IMR-90 (cell line): ENCODE measurements at regions not wholly inside any gene's neighbourhood (a gene's known extent, or its start where the extent isn't known, plus 50 kb on each side); places are given as distances from the start of the nearest gene placed in this dataset.
A peak's percentile ranks its signal among the peaks of the same experiment; 100 is the strongest.

ENCODE experiments used
- ATAC-seq: fragments of 200-7000 bp; cut with Tn5 transposase; 2 replicates; pipeline ENCODE4 v1.9.1; 2020; ENCODE audit warnings: low read depth, mild to moderate bottlenecking, moderate library complexity
- BruUV-seq: library from RNA; stranded (reverse); fragments of 400-500 nt; replicated peaks from 2 replicates; lab custom pipeline; 2021; lab: Mats Ljungman, UMichigan
- CTCF ChIA-PET: fragments of 300-600 bp; formaldehyde crosslinking; extraction: SDS; loops from one replicate; lab custom pipeline; 2021; ENCODE audit warnings: antibody characterized with exemption; lab: Yijun Ruan, JAX
- POLR2A ChIA-PET: fragments of 300-600 bp; sonication (Branson Sonifier 250); formaldehyde crosslinking; loops from one replicate; lab custom pipeline; 2022; ENCODE audit warnings: antibody characterized with exemption; ENCODE audit not compliant: unreplicated experiment; lab: Charles Lee
- DNase-seq: peaks from one replicate; pipeline ENCODE4 v3.0.0; 2013
- H2AFZ ChIP-seq: replicated peaks from 2 replicates; pipeline ENCODE3; 2013; ENCODE audit warnings: low read length, mild to moderate bottlenecking; ENCODE audit not compliant: poor library complexity
- H2AK5ac ChIP-seq: 2 replicates; pipeline ENCODE4 v1.6.1; 2013; ENCODE audit warnings: low read depth, low read length, inconsistent platforms
- H2AK9ac ChIP-seq: replicated peaks from 2 replicates; pipeline ENCODE3; 2013; ENCODE audit warnings: mild to moderate bottlenecking, low read depth, low read length, moderate library complexity; ENCODE audit not compliant: poor library complexity
- H2BK120ac ChIP-seq: 2 replicates; pipeline ENCODE4 v1.6.1; 2013; ENCODE audit warnings: low read depth, low read length, inconsistent platforms
- H2BK15ac ChIP-seq: 3 replicates; pipeline ENCODE4 v1.6.1; 2013; ENCODE audit warnings: low read depth, low read length, inconsistent platforms
- H2BK20ac ChIP-seq: 2 replicates; pipeline ENCODE4 v1.6.1; 2013; ENCODE audit warnings: low read depth, mild to moderate bottlenecking, inconsistent platforms, low read length, moderate library complexity
- H2BK5ac ChIP-seq: 2 replicates; pipeline ENCODE4 v1.6.1; 2013; ENCODE audit warnings: mild to moderate bottlenecking, low read depth, low read length, inconsistent platforms; ENCODE audit not compliant: poor library complexity, severe bottlenecking
- H3K14ac ChIP-seq: replicated peaks from 2 replicates; pipeline ENCODE4 v1.6.1; 2013; ENCODE audit warnings: low read depth, low read length, inconsistent platforms
- H3K18ac ChIP-seq: 2 replicates; pipeline ENCODE4 v1.6.1; 2013; ENCODE audit warnings: low read depth, low read length, control low read depth
- H3K23ac ChIP-seq: 2 replicates; pipeline ENCODE4 v1.6.1; 2013; ENCODE audit warnings: low read depth, low read length, inconsistent platforms
- H3K27ac ChIP-seq: 2 replicates; pipeline ENCODE4 v1.5.1; 2013; ENCODE audit warnings: mild to moderate bottlenecking, control low read depth, low read length; ENCODE audit not compliant: insufficient read depth
- H3K27me3 ChIP-seq: 2 replicates; pipeline ENCODE4 v1.6.1; 2013; ENCODE audit warnings: low read length; ENCODE audit not compliant: control insufficient read depth, insufficient read depth
- H3K36me3 ChIP-seq: 2 replicates; pipeline ENCODE4 v1.6.1; 2013; ENCODE audit warnings: low read length, mixed read lengths; ENCODE audit not compliant: control insufficient read depth, insufficient read depth
- H3K4ac ChIP-seq: 2 replicates; pipeline ENCODE4 v1.6.1; 2013; ENCODE audit warnings: low read depth, low read length, inconsistent platforms
- H3K4me1 ChIP-seq: 2 replicates; pipeline ENCODE4 v1.6.1; 2013; ENCODE audit warnings: low read length, mixed read lengths; ENCODE audit not compliant: control insufficient read depth, insufficient read depth
- H3K4me2 ChIP-seq: 2 replicates; pipeline ENCODE4 v1.6.1; 2013; ENCODE audit warnings: low read depth, mild to moderate bottlenecking, control low read depth, low read length, moderate library complexity
- H3K4me3 ChIP-seq: 2 replicates; pipeline ENCODE4 v1.5.1; 2013; ENCODE audit warnings: low read depth, mild to moderate bottlenecking, control low read depth, low read length, moderate library complexity; ENCODE audit not compliant: insufficient read depth
- H3K56ac ChIP-seq: 2 replicates; pipeline ENCODE4 v1.6.1; 2013; ENCODE audit warnings: low read length, inconsistent platforms; ENCODE audit not compliant: insufficient read depth; ENCODE audit errors: extremely low read depth
- H3K79me1 ChIP-seq, 2 experiments: 2 replicates each; pipeline ENCODE4 v1.6.1; 2013; ENCODE audit warnings: low read length in 2 of 2, inconsistent platforms in 1 of 2, low read depth in 1 of 2
- H3K9ac ChIP-seq: 2 replicates; pipeline ENCODE4 v1.6.1; 2013; ENCODE audit warnings: low read depth, low read length, control low read depth
- H3K9me1 ChIP-seq: 2 replicates; pipeline ENCODE4 v1.6.1; 2013; ENCODE audit warnings: low read length, inconsistent platforms; ENCODE audit not compliant: insufficient read depth
- H3K9me3 ChIP-seq: 2 replicates; pipeline ENCODE4 v1.6.1; 2013; ENCODE audit warnings: low read length; ENCODE audit not compliant: control insufficient read depth, insufficient read depth
- H4K20me1 ChIP-seq: 2 replicates; pipeline ENCODE4 v1.6.1; 2013; ENCODE audit warnings: low read length, inconsistent platforms; ENCODE audit not compliant: insufficient read depth
- H4K5ac ChIP-seq: 2 replicates; pipeline ENCODE4 v1.6.1; 2013; ENCODE audit warnings: mild to moderate bottlenecking, low read depth, low read length, control low read depth
- H4K8ac ChIP-seq, 2 experiments: 2 replicates each; pipeline ENCODE4 v1.6.1; 2013; ENCODE audit warnings: low read depth in 2 of 2, low read length in 2 of 2, control low read depth in 1 of 2, inconsistent platforms in 1 of 2
- H4K91ac ChIP-seq: 2 replicates; pipeline ENCODE4 v1.6.1; 2013; ENCODE audit warnings: low read depth, low read length, inconsistent platforms; ENCODE audit not compliant: insufficient read depth
- CHD1 ChIP-seq: IDR thresholded peaks from 2 replicates; pipeline ENCODE4 v1.6.1; 2012; ENCODE audit warnings: low read depth, low read length, improper control_type of control experiment
- CTCF ChIP-seq: conservative IDR thresholded peaks from 2 replicates; pipeline ENCODE4 v1.5.1; 2012; ENCODE audit warnings: mild to moderate bottlenecking, low read depth, low read length, improper control_type of control experiment
- ELK1 ChIP-seq: fragments of 150-350 bp; IDR thresholded peaks from 2 replicates; pipeline ENCODE4 v1.6.1; 2016; ENCODE audit warnings: low read depth, mild to moderate bottlenecking, low read length, moderate library complexity, borderline replicate concordance
- MAFK ChIP-seq: IDR thresholded peaks from 2 replicates; pipeline ENCODE4 v1.6.1; 2012; ENCODE audit warnings: low read depth, low read length, improper control_type of control experiment
- MXI1 ChIP-seq: IDR thresholded peaks from 2 replicates; pipeline ENCODE4 v1.6.1; 2012; ENCODE audit warnings: low read depth, mild to moderate bottlenecking, low read length, moderate library complexity, borderline replicate concordance
- RCOR1 ChIP-seq: IDR thresholded peaks from 2 replicates; pipeline ENCODE4 v1.6.1; 2012; ENCODE audit warnings: mild to moderate bottlenecking, low read length, improper control_type of control experiment; ENCODE audit not compliant: insufficient replicate concordance
- RFX5 ChIP-seq: IDR thresholded peaks from 2 replicates; pipeline ENCODE4 v1.8.0; 2012; ENCODE audit warnings: low read depth, mild to moderate bottlenecking, low read length, moderate library complexity
- SMC3 ChIP-seq: fragments of 150-350 bp; IDR thresholded peaks from 2 replicates; pipeline ENCODE4 v1.6.1; 2016; ENCODE audit warnings: low read depth, mild to moderate bottlenecking, antibody characterized with exemption, low read length, moderate library complexity
- USF2 ChIP-seq: fragments of 150-350 bp; IDR thresholded peaks from 2 replicates; pipeline ENCODE4 v1.6.1; 2017; ENCODE audit warnings: mild to moderate bottlenecking, antibody characterized with exemption, low read length, low read depth
- WGBS, 2 experiments: methylation state at CpG; one replicate each; pipeline versions ENCODE4 v1.1.5 to v1.1.7; 2013; ENCODE audit warnings: missing lambda C conversion rate in 2 of 2; ENCODE audit not compliant: insufficient read length in 1 of 2; ENCODE audit errors: extremely low coverage in 2 of 2; 5-methylcytosine and 5-hydroxymethylcytosine counted together
- dilution Hi-C: fragments of 300-500 bp; cut with HindIII; formaldehyde crosslinking; loops from one replicate; pipeline ENCODE4 v1.14.3; 2018; ENCODE audit warnings: low sequenced_read_pairs; ENCODE audit not compliant: unreplicated experiment
- in situ Hi-C: fragments of 300-500 bp; cut with MboI; formaldehyde crosslinking; loops from 3 replicates; pipeline ENCODE4 v1.14.3; 2019; ENCODE audit warnings: low sequenced_read_pairs, inconsistent platforms, mixed read lengths
- intact Hi-C: fragments of 100-400 bp; cut with micrococcal nuclease; formaldehyde crosslinking; loops from 2 replicates; pipeline ENCODE4 v1.10.0; 2022

GRCh38 chr2:6692056-6692455 is 173.7 kb downstream of the CMPK2 start:
- in situ Hi-C loops = no loop called here
- WGBS, 2 experiments = 0% methylated on average over 1 of the region's 5 CpGs; no CpG with 5 or more reads in 1 of the 2 experiments

More at GRCh38 chr2:6692056-6692455, 173.7 kb downstream of the CMPK2 start:
- H2BK120ac ChIP-seq = no peak overlapping the region
- peak; percentile 24; the same call in 1 of the 2 replicates for ATAC-seq
- no peaks in the 10 kb centered on the region for H3K27me3 ChIP-seq
- POLR2A ChIA-PET = interaction anchor here (1.1 kb wide), 1 partner anchor 15 kb away, joined by 3 read pairs; no protein-coding TSS in a partner anchor
- intact Hi-C loops (no loop called here), dilution Hi-C loops (no loop called here)
- H4K5ac ChIP-seq = no peak overlapping the region
- no peak overlapping the region for H3K18ac ChIP-seq
- H3K4me2 ChIP-seq = no peak overlapping the region
- H3K4me1 ChIP-seq = no peaks in the 10 kb centered on the region
- no peak overlapping the region for H2BK20ac ChIP-seq
- H3K27ac ChIP-seq = no peak overlapping the region
- DNase-seq = no peak
- H3K9ac ChIP-seq = no peak overlapping the region
- H2BK5ac ChIP-seq = no peak overlapping the region
- no peak overlapping the region for H2AK5ac ChIP-seq
- H4K8ac ChIP-seq = no peak overlapping the region
- H4K20me1 ChIP-seq = no peaks in the 10 kb centered on the region
- no peaks in the 10 kb centered on the region for H3K79me1 ChIP-seq
- no peaks in the 10 kb centered on the region for H3K9me1 ChIP-seq
- BruUV-seq = no TSS peak
- H3K14ac ChIP-seq = no peak overlapping the region
- CTCF ChIA-PET = interaction anchor here (0.6 kb wide), 2 partner anchors 104 to 1103 kb away, joined by 3 to 4 read pairs; no protein-coding TSS in a partner anchor
- no peak overlapping the region for H3K4ac ChIP-seq
- no peak overlapping the region for H3K4me3 ChIP-seq
- no peak overlapping the region for H2AK9ac ChIP-seq
- no peak overlapping the region for H3K23ac ChIP-seq
- no peaks in the 10 kb centered on the region for H3K36me3 ChIP-seq
- H3K9me3 ChIP-seq = no peaks in the 10 kb centered on the region
- H2BK15ac ChIP-seq = no peak overlapping the region
- H4K91ac ChIP-seq = no peak overlapping the region
- TF ChIP-seq MXI1 = no peak
- TF ChIP-seq RFX5 = no peak
- TF ChIP-seq CHD1 = no peak
- no peak for TF ChIP-seq USF2
- no peak for TF ChIP-seq CTCF
- no peak for TF ChIP-seq MAFK
- no peak for TF ChIP-seq RCOR1
- no peak for TF ChIP-seq ELK1
- no peak for TF ChIP-seq SMC3
- no peak overlapping the region for H2AFZ ChIP-seq
- no peak overlapping the region for H3K56ac ChIP-seq
